GM23338 (cell line): ENCODE measurements at regions not wholly inside any gene's neighbourhood (a gene's known extent, or its start where the extent isn't known, plus 50 kb on each side); places are given as distances from the start of the nearest gene placed in this dataset.

ENCODE experiments used
- ATAC-seq: fragments of 200-7000 bp; cut with Tn5 transposase; 3 replicates; pipeline ENCODE4 v1.9.1; 2020
- DNase-seq: peaks from one replicate; pipeline ENCODE4 v3.0.0-alpha.2; 2015; ENCODE audit warnings: low spot score
- H2AFZ ChIP-seq: fragments of 200-600 bp; sonication (generic); 2 replicates; pipeline ENCODE4 v1.8.0; 2016; ENCODE audit warnings: antibody characterized with exemption, mild to moderate bottlenecking, moderate library complexity
- H3F3A ChIP-seq: fragments of 200-600 bp; sonication (generic); replicated peaks from 2 replicates; pipeline ENCODE4 v1.8.0; 2017; ENCODE audit warnings: antibody characterized with exemption, mixed run types, low read depth
- H3K27ac ChIP-seq: fragments of 200-600 bp; sonication (generic); 2 replicates; pipeline ENCODE4 v1.6.1; 2016; ENCODE audit warnings: low read depth
- H3K27me3 ChIP-seq: fragments of 200-600 bp; sonication (generic); 2 replicates; pipeline ENCODE4 v1.8.0; 2016; ENCODE audit warnings: mild to moderate bottlenecking, mixed run types, moderate library complexity; ENCODE audit not compliant: insufficient read depth
- H3K36me3 ChIP-seq: fragments of 200-600 bp; sonication (generic); 2 replicates; pipeline ENCODE4 v1.8.0; 2016; ENCODE audit warnings: mild to moderate bottlenecking; ENCODE audit not compliant: insufficient read depth
- H3K4me1 ChIP-seq: fragments of 200-600 bp; sonication (generic); 2 replicates; pipeline ENCODE4 v1.8.0; 2016; ENCODE audit warnings: mild to moderate bottlenecking, moderate library complexity; ENCODE audit not compliant: insufficient read depth
- H3K4me2 ChIP-seq: fragments of 200-600 bp; sonication (generic); 2 replicates; pipeline ENCODE4 v1.7.1; 2017; ENCODE audit warnings: mixed run types
- H3K4me3 ChIP-seq: fragments of 200-600 bp; sonication (generic); 2 replicates; pipeline ENCODE4 v1.6.1; 2016; ENCODE audit warnings: mixed run types
- H3K79me2 ChIP-seq: fragments of 200-600 bp; sonication (generic); replicated peaks from 2 replicates; pipeline ENCODE4 v1.8.0; 2017; ENCODE audit warnings: mild to moderate bottlenecking; ENCODE audit not compliant: insufficient read depth
- H3K9me2 ChIP-seq: fragments of 200-600 bp; sonication (generic); 2 replicates; pipeline ENCODE4 v1.8.0; 2017; ENCODE audit not compliant: insufficient read depth
- H4K20me1 ChIP-seq: fragments of 200-600 bp; sonication (generic); replicated peaks from 2 replicates; pipeline ENCODE4 v1.8.0; 2017; ENCODE audit warnings: mild to moderate bottlenecking; ENCODE audit not compliant: insufficient read depth
- H3K27ac Mint-ChIP-seq: 2 replicates; pipeline ENCODE4 v1.8.0; 2020; ENCODE audit warnings: inconsistent platforms, mild to moderate bottlenecking, moderate library complexity, mixed read lengths
- H3K27me3 Mint-ChIP-seq: 3 replicates; pipeline ENCODE4 v1.8.0; 2022; ENCODE audit warnings: low read depth, mild to moderate bottlenecking, moderate library complexity, mixed read lengths, inconsistent platforms; ENCODE audit not compliant: insufficient read depth, poor library complexity
- H3K36me3 Mint-ChIP-seq: 3 replicates; pipeline ENCODE4 v1.8.0; 2021; ENCODE audit warnings: low read depth, mild to moderate bottlenecking, inconsistent platforms, moderate library complexity, mixed read lengths
- H3K4me1 Mint-ChIP-seq: 3 replicates; pipeline ENCODE4 v1.8.0; 2020; ENCODE audit warnings: mild to moderate bottlenecking, inconsistent platforms, mixed read lengths
- H3K4me3 Mint-ChIP-seq: 3 replicates; pipeline ENCODE4 v1.8.0; 2021; ENCODE audit warnings: moderate library complexity, mild to moderate bottlenecking, inconsistent platforms, mixed read lengths
- H3K9me3 Mint-ChIP-seq: 3 replicates; pipeline ENCODE4 v1.8.0; 2020; ENCODE audit warnings: moderate library complexity, mild to moderate bottlenecking, inconsistent platforms, mixed read lengths
- CREB1 ChIP-seq: fragments of 250-450 bp; sonication (Bioruptor Pico); IDR thresholded peaks from 2 replicates; pipeline ENCODE4 v1.5.0; 2020; ENCODE audit warnings: low read depth, mild to moderate bottlenecking, moderate library complexity
- CTCF ChIP-seq, 2 experiments: fragments of 200-600 bp in 1 of 2; sonication (generic) in 1 of 2; conservative IDR thresholded peaks; 2 replicates each; pipeline versions ENCODE4 v1.5.1 to v1.6.1; 2016 to 2017; ENCODE audit warnings: antibody characterized with exemption in 2 of 2, low read depth in 2 of 2, mild to moderate bottlenecking in 2 of 2, moderate library complexity in 1 of 2
- ETS1 ChIP-seq: IDR thresholded peaks from 2 replicates; pipeline ENCODE4 v1.6.1; 2016; ENCODE audit warnings: antibody characterized with exemption
- EZH2phosphoT487 ChIP-seq: fragments of 200-600 bp; sonication (generic); IDR thresholded peaks from one replicate; pipeline ENCODE4 v1.8.1; 2018; ENCODE audit warnings: antibody characterized with exemption; ENCODE audit not compliant: unreplicated experiment
- JUNB ChIP-seq: IDR thresholded peaks from one replicate; pipeline ENCODE4 v1.6.1; 2016; ENCODE audit warnings: antibody characterized with exemption; ENCODE audit not compliant: unreplicated experiment
- NANOG ChIP-seq: IDR thresholded peaks from 2 replicates; pipeline ENCODE4 v1.6.1; 2016; ENCODE audit warnings: antibody characterized with exemption, borderline replicate concordance
- POLR2AphosphoS5 ChIP-seq: IDR thresholded peaks from 2 replicates; pipeline ENCODE4 v1.6.1; 2016; ENCODE audit warnings: antibody characterized with exemption, low read depth
- STAT1 ChIP-seq: IDR thresholded peaks from one replicate; pipeline ENCODE4 v1.6.1; 2016; ENCODE audit warnings: antibody characterized with exemption; ENCODE audit not compliant: unreplicated experiment
- ZNF114 ChIP-seq: fragments of 250-450 bp; sonication (Bioruptor Pico); IDR thresholded peaks from 2 replicates; pipeline ENCODE4 v1.5.0; 2020; ENCODE audit warnings: mild to moderate bottlenecking, moderate library complexity
- ZNF331 ChIP-seq: fragments of 250-450 bp; sonication (Bioruptor Pico); IDR thresholded peaks from 2 replicates; pipeline ENCODE4 v1.5.0; 2020; ENCODE audit warnings: low read depth, mild to moderate bottlenecking, moderate library complexity
- ZNF462 ChIP-seq: fragments of 250-450 bp; sonication (Bioruptor Pico); IDR thresholded peaks from 2 replicates; pipeline ENCODE4 v1.5.0; 2020; ENCODE audit warnings: mild to moderate bottlenecking, moderate library complexity

- no peak for TF ChIP-seq ZNF462
- TF ChIP-seq EZH2phosphoT487, result no peak
- TF ChIP-seq ZNF114 (CRISPR knock-in tag), result no peak
Measured at GRCh38 chr9:16319646-16320045, 550.8 kb downstream of the BNC2 start (continued).

GRCh38 chr9:16320338-16320902 is 550.0 kb downstream of the BNC2 start:
- ATAC-seq (no peak), DNase-seq (no peak)
- Mint-ChIP-seq H3K27ac (no peak overlapping the region), H3K36me3 (no peaks in the 10 kb centered on the region), H3K9me3 (no peaks in the 10 kb centered on the region; the same call in 2 of the 3 replicates), H3K4me3 (no peak overlapping the region), H3K4me1 (no peaks in the 10 kb centered on the region), H3K27me3 (peaks cover 5% of the 10 kb centered on the region)
- Histone ChIP-seq H3K27me3 (no peaks in the 10 kb centered on the region), H4K20me1 (no peaks in the 10 kb centered on the region), H3K4me1 (no peaks in the 10 kb centered on the region), H3K79me2 (no peaks in the 10 kb centered on the region), H3F3A (no peaks in the 10 kb centered on the region), H3K4me3 (no peak overlapping the region), H3K9me2 (no peaks in the 10 kb centered on the region), H3K36me3 (no peaks in the 10 kb centered on the region), H3K27ac (no peak overlapping the region), H3K4me2 (no peak overlapping the region), H2AFZ (no peak overlapping the region)
- TF ChIP-seq JUNB, result no peak
- TF ChIP-seq NANOG, result no peak
- no peak for TF ChIP-seq ZNF331 (CRISPR knock-in tag)
- TF ChIP-seq CREB1, result no peak
- TF ChIP-seq CTCF (conservative IDR thresholded peaks at IDR 0.05; ENCODE audit: low read depth in 2 of 2), result no peak
- TF ChIP-seq STAT1, result no peak
- no peak for TF ChIP-seq POLR2AphosphoS5
- TF ChIP-seq ETS1, result no peak
- TF ChIP-seq EZH2phosphoT487, result no peak
